HG03442 (cell line): ENCODE measurements at regions not wholly inside any gene's neighbourhood (a gene's known extent, or its start where the extent isn't known, plus 50 kb on each side); places are given as distances from the start of the nearest gene placed in this dataset.
A peak's percentile ranks its signal among the peaks of the same experiment; 100 is the strongest.
"Not testable (repeated sequence)": the region's sequence is repeated elsewhere in the genome, so short reads cannot be mapped to it uniquely, and the experiment has no call there.

Experiments
- ATAC-seq: cut with Tn5 transposase; IDR thresholded peaks from one replicate; pipeline ENCODE4 v1.9.1; 2021; ENCODE audit warnings: mild to moderate bottlenecking, moderate library complexity; ENCODE audit not compliant: unreplicated experiment

DNA sequence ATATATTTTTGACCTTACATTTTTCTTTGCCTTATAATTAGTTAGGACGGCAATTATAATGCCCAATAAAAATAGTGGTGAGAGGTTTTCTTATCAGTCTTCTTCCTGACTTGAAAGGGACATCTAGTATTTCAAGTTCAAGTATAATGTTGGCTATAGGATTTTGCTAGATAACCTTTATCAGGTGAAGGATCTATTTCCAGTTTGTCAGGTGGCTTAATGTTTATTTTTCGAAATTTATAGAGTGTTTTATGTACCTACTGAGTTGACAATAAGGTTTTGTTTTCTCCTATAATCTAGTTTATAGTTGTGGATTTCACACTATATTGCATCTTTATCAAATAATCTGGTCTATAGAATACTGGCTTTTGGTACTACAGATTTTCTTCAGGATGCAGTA is 351.8 kb upstream of the FGF13 start:
- no peak for ATAC-seq

DNA sequence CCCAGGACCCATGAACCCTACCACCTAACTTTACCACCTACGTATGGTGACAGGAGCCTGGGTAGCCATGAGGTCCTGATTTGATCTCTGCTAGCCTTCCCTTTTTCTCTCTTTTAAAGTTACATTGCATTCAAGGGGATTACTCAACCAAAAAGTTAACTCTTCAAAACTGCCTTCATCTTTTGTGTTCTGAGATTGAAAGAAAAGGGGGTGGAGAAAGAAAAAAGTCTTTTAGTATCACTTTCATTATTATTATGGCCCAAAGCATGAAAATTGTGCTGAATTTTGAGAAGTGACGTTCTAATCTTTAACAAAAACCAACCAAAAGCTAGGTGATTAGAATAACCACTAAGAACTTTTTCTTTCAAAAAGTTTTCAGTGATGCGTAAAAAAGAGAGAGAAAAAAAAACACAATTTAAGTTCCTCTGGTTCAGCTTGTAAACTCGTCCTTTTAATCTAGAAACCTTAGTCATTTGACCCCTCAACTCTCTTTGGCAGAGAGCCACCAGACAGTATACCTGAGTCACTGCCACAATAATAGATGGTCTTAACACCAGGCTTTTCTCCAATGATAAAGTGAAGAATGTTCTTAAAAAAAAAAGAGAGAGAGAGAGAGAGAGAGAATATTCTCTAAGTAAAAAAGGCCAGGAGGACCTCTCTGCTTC is 347.4 kb upstream of the FGF13 start:
- peak; percentile 63 for ATAC-seq

DNA sequence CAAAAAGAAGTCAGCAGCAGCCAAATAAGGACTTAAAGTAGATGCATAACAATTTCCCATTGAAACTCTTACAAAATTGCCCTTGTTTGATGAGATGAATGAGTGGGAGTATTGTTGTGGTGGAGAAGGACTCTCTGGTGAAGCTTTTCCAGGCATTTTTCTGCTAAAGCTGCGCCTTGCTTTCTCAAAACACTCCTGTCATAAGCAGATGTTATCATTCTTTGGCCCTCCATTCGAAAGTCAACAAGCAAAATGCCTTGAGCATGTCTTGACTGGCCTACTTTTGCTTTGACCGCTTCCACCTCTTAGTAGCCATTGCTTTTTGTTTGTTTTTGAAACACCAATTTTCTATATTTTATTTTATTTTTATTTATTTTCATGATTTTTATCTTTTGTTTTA is 340.9 kb upstream of the FGF13 start:
- ATAC-seq, result no peak

GRCh38 chrX:139049465-139049864 is 337.9 kb upstream of the FGF13 start:
- no peak for ATAC-seq

DNA sequence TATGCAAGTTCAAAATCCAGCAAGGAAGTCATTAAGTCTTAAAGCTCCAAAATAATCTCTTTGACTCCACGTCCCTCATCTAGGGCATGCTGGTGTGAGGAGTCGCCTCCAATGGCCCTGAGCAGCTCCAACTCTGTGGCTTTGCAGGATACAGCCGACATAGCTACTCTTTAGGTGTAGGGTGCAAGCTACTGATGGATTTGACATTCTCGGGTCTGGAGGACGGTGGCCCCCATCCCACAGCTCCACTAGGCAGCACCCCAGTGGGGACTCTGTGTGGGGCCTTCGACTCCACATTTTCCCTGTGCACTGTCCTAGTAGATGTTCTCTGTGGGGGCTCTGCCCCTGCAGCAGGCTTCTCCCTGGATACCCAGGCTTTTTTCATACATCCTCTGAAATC is 333.2 kb upstream of the FGF13 start:
- ATAC-seq, result no peak

DNA sequence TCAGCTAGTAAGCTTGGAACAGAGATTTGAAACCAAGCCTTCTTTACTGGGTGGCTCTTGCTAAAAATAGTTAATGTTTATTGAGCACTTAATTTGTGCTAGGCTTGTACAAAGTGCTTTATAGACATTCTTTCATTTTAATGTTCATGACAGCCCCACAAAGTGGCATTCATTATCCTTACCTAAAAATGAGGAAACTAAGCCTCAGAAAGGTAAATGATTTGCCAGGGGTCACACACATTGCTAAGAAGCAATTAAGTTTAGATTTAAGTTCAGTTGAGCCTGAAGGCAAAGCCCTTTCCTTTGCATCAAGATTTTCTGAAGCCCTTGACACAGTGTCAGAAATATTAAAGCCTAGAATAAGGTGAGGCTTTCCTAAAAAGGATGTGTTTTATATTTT is 327.5 kb upstream of the FGF13 start:
- no peak for ATAC-seq

DNA sequence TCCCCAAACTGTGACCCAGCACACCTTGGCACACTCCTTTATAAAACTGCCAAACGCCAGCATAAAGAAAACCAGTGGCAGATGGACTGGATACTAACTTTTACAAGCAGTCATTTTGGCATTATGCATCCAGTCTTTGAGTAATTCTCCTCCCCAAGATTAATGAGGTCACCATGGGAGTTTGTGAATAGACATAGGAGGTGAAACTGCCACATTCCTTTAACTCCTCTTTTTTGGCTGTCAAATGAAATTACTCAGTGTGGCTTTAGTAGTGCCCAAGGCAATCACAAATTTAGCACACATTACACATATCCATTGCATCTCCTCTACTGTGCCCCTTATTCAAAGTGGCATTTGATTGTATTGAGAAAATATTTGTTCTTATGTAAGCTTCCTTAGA is 315.3 kb upstream of the FGF13 start:
- no peak for ATAC-seq

DNA sequence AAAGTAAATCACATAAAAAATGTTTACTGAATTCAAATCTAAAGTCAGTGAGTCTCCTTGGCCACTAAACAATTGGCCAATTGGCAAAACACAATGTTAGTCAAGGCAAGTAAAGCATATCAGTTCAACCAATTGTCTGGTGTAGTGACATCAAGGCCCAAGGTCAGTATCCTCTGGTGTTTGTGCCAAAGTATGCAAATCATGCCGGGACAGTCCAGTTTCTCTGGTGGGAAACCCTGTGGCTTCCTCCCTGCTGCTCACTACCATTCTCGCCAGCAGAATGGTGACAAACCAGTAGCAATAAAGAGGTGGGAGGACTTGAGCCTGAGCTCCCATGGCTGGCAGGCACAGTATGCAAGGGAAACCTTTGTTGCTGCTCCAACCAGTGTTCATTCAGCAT is 314.9 kb upstream of the FGF13 start:
- ATAC-seq, result no peak

GRCh38 chrX:139025816-139026215 is 314.3 kb upstream of the FGF13 start:
- ATAC-seq, result no peak

DNA sequence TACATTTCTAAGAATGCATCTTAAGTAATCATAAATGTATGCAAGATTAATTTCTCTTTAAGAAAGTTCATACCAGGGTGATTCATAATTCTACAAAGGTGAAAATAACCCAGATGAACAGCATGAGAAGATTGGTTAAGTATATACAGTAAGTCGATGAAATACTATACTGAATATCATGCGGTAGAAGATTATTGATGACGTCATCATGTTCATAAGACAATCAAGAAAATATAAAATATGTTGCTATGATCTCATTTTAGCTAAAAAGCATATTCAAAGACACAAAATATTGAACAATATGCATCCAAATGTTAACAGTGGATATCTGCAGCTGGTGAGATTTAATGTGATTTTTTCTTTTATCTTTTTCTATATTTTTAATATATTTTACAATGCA is 312.0 kb upstream of the FGF13 start:
- no peak for ATAC-seq

- ATAC-seq, result no peak
Observed at GRCh38 chrX:139020801-139021200, 309.3 kb upstream of the FGF13 start.

DNA sequence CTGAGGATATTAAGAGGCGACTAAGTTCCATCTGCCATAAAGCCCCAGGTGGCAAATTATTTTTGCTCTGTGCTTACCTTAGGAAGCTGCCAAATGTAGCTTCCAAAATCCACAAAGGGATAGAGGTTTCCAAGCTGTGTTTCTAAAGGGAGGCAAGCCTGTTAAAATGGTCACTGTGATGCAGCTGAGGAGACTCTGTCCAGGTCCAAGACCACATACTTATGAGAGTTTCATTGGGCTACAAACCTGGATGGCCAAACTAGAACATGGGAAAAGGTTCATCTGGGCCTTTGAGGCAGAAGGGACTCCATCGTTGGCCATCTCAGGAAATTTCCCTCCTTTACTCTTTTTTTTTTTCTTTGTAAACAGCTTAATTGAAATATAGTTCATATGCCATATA is 306.9 kb upstream of the FGF13 start:
- no peak for ATAC-seq

DNA sequence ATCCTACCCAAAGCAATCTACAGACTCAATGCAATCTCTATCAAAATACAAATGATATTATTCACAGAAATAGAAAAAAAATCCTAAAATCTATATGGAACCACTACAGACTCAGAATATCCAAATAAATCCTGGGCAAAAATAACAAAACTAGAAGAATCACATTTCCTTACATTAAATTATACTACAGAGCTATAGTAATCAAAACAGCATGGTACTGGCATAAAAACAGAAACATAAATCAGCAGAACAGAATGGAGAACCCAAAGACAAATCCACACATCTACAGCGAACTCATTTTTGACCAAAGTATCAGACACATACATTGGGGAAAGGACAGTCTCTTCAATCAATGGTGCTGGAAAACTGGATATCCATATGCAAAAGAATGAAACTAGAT is 304.1 kb upstream of the FGF13 start:
- no peak for ATAC-seq

DNA sequence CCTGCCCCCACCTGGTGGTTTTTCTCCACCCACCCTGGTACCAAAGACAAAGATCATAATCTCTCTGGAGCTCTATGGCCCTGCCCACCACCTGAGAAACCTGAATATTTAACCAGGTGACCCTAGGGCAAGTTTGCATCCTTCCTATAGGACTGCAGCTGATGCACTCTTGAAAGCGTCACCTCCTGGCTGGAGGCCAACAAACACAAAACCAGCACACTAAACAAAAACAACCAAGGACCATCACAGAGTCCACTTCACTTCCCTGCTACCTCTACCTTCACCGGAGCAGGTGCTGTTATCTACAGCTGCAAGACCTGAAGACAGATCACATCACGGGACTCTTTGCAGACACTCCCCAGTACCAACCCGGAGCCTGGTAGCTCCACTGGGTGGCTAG is 296.7 kb upstream of the FGF13 start:
- ATAC-seq, result no peak

- ATAC-seq, result not testable (repeated sequence)
Observed at GRCh38 chrX:139003856-139004527, 292.5 kb upstream of the FGF13 start.

DNA sequence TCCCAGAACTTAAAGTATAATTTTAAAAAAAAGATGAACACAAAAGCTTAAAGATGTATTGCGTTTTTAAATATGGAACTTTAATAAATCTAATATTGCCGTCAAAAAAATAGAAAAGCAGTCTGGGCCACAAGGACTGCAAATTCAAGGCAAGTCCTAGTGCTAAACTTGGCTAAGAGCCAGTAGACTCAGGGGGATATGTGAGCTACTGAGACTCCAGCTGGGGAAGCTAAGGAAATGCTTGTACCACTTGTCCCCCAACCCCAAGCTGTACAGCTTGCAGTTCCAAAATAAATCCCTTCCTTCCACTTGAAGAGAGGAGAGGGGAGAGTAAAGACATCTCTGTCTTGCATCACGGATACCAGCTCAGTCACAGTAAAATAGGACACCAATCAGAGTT is 290.8 kb upstream of the FGF13 start:
- ATAC-seq, result no peak

DNA sequence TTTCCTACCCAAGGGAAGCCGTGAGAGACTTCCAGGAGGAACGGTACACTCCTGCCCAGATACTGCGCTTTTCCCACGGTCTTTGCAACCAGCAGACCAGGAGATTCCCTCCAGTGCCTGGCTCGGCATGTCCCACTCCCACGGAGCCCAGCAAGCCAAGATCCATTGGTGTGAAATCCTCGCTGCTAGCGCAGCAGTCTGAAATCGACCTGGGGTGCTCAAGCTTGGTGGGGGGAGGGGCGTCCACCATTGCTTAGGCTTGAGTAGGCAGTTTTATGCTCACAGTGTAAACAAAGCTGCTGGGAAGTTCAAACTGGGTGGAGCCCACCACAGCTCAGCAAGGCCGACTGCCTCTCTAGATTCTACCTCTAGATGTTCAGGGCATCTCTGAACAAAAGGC is 284.8 kb upstream of the FGF13 start:
- ATAC-seq, result no peak

DNA sequence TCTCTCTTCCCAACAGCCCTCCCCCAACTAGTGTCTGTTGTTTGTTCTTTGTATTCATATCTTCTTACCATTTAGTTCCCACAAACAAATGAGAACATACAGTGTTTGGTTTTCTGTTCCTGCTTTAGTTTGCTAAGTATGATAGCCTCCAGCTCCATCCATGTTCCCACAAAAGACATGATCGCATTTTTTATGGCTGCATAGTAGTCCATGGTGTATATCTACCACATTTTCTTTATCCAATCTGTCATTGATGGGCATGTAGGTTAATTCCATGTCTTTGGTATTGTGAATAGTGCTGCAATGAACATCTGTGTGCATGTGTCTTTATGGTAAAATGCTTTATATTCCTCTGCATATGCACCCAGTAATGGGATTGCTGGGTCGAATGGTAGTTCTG is 283.9 kb upstream of the FGF13 start:
- no peak for ATAC-seq

- not testable (repeated sequence) for ATAC-seq
Observed at GRCh38 chrX:138990425-138990824, 278.9 kb upstream of the FGF13 start.

- no peak for ATAC-seq
Observed at GRCh38 chrX:138986866-138987265, 275.3 kb upstream of the FGF13 start.

- no peak for ATAC-seq
Observed at GRCh38 chrX:138986235-138986634, 274.7 kb upstream of the FGF13 start.

GRCh38 chrX:138982365-138982764 is 270.8 kb upstream of the FGF13 start:
- no peak for ATAC-seq

GRCh38 chrX:138964501-138964900 is 253.0 kb upstream of the FGF13 start:
- no peak for ATAC-seq
